Activated T-cell treated with anti-CD3 and anti-CD28 coated beads, Interleukin-2, amount 50 U/mL, for 24 hours (primary cell): ENCODE measurements at regions not wholly inside any gene's neighbourhood (a gene's known extent, or its start where the extent isn't known, plus 50 kb on each side); places are given as distances from the start of the nearest gene placed in this dataset.
"Not testable (repeated sequence)": the region's sequence is repeated elsewhere in the genome, so short reads cannot be mapped to it uniquely, and the experiment has no call there.

Source experiments
- DNase-seq: peaks from one replicate; pipeline ENCODE4 v3.0.0-alpha.2; 2020
- H3K27ac Mint-ChIP-seq: 2 replicates; pipeline ENCODE4 v1.8.0; 2020; ENCODE audit warnings: mild to moderate bottlenecking, mixed read lengths
- H3K27me3 Mint-ChIP-seq: 2 replicates; pipeline ENCODE4 v1.8.0; 2020; ENCODE audit warnings: mixed read lengths
- H3K36me3 Mint-ChIP-seq: 2 replicates; pipeline ENCODE4 v1.8.0; 2020; ENCODE audit warnings: low read depth, mixed read lengths
- H3K4me1 Mint-ChIP-seq: 2 replicates; pipeline ENCODE4 v1.8.0; 2020; ENCODE audit warnings: low read depth, mixed read lengths
- H3K4me3 Mint-ChIP-seq: 2 replicates; pipeline ENCODE4 v1.8.0; 2020; ENCODE audit warnings: mild to moderate bottlenecking, moderate library complexity, mixed read lengths
- H3K9me3 Mint-ChIP-seq: 2 replicates; pipeline ENCODE4 v1.8.0; 2020; ENCODE audit warnings: mixed read lengths

GRCh38 chr15:89004726-89005030 is 83.6 kb upstream of the ABHD2 start:
- Mint-ChIP-seq H3K27ac (no peak overlapping the region), H3K9me3 (no peaks in the 10 kb centered on the region), H3K27me3 (no peaks in the 10 kb centered on the region), H3K36me3 (no peaks in the 10 kb centered on the region), H3K4me1 (no peaks in the 10 kb centered on the region), H3K4me3 (no peak overlapping the region)
- no peak for DNase-seq

DNA sequence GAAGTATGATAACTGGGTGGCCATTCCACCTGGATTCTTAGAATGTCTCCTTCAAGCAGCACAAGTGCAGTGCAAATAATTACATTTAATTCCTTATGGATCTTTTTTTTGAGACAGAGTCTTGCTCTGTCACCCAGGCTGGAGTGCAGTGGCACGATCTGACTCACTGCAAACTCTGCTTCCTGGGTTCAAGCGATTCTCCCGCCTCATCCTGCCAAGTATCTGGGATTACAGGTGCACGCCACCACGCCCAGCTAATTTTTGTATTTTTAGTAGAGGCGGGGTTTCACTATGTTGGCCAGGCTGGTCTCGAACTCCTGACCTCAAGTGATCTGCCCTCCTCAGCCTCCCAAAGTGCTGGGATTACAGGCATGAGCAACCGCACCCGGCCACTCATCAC is 80.7 kb upstream of the ABHD2 start:
- H3K36me3 Mint-ChIP-seq, H3K27me3 Mint-ChIP-seq, H3K4me3 Mint-ChIP-seq, H3K4me1 Mint-ChIP-seq, H3K27ac Mint-ChIP-seq, DNase-seq, H3K9me3 Mint-ChIP-seq: not testable (repeated sequence)

DNA sequence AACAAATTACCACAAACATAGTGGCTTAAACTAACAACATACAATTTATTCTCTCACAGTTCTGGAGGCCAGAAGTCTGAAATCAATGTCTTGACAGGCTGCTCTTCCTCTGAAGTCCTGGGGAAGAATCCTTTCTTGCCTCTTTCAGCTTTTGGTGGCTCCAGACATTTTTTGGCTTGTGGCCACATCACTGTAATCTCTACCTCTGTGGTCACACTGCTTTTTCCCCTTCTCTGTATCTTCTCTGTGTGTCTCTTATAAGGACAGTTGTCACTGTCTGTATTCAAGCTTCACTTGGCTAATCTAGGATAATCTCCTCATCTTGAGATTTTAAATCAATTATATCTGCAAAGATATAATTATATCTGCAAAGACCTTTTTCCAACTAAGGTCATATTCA is 80.3 kb upstream of the ABHD2 start:
- no peak overlapping the region for H3K27ac Mint-ChIP-seq
- no peaks in the 10 kb centered on the region for H3K36me3 Mint-ChIP-seq
- no peak overlapping the region for H3K4me3 Mint-ChIP-seq
- H3K9me3 Mint-ChIP-seq = no peaks in the 10 kb centered on the region
- no peak for DNase-seq
- H3K27me3 Mint-ChIP-seq = no peaks in the 10 kb centered on the region
- no peaks in the 10 kb centered on the region for H3K4me1 Mint-ChIP-seq

GRCh38 chr15:89009080-89009479 is 79.2 kb upstream of the ABHD2 start:
- H3K4me1 Mint-ChIP-seq = no peaks in the 10 kb centered on the region
- no peaks in the 10 kb centered on the region for H3K27me3 Mint-ChIP-seq
- DNase-seq = no peak
- no peaks in the 10 kb centered on the region for H3K36me3 Mint-ChIP-seq
- H3K27ac Mint-ChIP-seq = no peak overlapping the region
- H3K9me3 Mint-ChIP-seq = no peaks in the 10 kb centered on the region
- H3K4me3 Mint-ChIP-seq = no peak overlapping the region

- Mint-ChIP-seq H3K27me3 (peaks cover 4% of the 10 kb centered on the region), H3K4me1 (peaks cover 18% of the 10 kb centered on the region), H3K36me3 (no peaks in the 10 kb centered on the region), H3K4me3 (no peak overlapping the region), H3K9me3 (no peaks in the 10 kb centered on the region), H3K27ac (no peak overlapping the region)
- no peak for DNase-seq
These were observed 72.7 kb upstream of the ABHD2 start for GRCh38 chr15:89015412-89016097.

DNA sequence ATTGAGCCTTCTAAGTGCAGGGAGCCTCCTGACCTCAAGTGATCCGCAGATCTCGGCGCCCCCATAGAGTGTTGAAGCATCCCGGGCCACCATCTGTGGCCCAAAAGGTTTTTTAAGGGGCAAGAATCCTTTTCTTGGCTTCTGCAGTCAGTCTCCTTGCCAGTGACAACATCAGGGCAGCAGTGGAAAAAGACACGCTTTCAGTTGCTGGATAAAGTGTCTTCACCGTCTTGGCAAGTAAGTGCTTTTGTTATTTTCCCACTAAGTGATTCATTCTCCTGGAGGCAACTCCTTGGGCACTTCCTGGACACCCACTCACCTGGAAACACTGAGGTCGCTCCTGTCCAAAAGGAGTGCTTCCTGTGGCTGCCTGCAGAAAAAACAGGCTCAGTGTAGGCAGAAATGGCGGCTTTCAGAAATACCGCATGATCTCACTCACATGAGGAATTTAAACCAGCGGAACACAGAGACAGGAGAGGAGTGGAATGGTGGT is 71.7 kb upstream of the ABHD2 start:
- peaks cover 18% of the 10 kb centered on the region for H3K4me1 Mint-ChIP-seq
- H3K9me3 Mint-ChIP-seq = no peaks in the 10 kb centered on the region
- H3K4me3 Mint-ChIP-seq = no peak overlapping the region
- H3K36me3 Mint-ChIP-seq = no peaks in the 10 kb centered on the region
- DNase-seq = no peak
- peaks cover 4% of the 10 kb centered on the region for H3K27me3 Mint-ChIP-seq
- H3K27ac Mint-ChIP-seq = no peak overlapping the region

DNA sequence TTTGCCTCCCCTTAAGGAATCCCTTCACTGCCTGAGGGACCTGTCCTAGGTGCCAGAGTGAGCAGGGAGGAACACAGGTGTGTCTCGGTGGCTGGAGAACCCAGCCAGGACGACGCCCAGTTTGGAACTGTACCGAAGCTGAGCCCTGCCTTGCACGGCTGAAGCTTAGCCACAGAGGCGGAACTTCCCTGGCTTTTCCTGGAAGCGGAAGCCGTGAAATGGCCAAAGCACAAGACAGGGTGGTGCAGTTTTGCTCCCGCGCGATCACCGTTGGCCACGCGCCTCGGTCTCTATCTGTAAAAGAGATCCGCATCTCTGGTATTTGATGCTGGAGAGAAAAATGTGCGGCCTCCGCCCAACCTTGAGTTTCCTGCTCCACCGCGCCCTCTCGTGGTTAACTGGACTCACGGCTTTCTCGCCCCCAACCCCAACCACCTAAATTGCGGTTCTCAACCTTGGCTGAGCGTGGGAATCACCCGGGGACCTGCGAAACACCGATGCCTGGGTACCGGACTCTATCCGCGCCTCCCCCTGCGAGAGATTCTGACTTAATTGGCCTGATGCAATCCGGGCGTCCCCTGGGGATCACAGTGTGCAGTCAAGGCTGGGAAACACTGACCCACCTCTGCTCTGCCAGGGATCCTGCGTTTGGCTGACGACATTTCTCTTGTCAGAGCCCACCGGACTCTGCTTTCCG is 70.7 kb upstream of the ABHD2 start:
- Mint-ChIP-seq H3K36me3 (no peaks in the 10 kb centered on the region), H3K27me3 (peaks cover 7% of the 10 kb centered on the region), H3K9me3 (no peaks in the 10 kb centered on the region), H3K27ac (peak overlapping the region; percentile 50), H3K4me3 (peak overlapping the region; percentile 53), H3K4me1 (peaks cover 18% of the 10 kb centered on the region)
- DNase-seq = peak; percentile 89

- Mint-ChIP-seq H3K27me3 (peaks cover 7% of the 10 kb centered on the region), H3K27ac (no peak overlapping the region), H3K36me3 (no peaks in the 10 kb centered on the region), H3K4me1 (peaks cover 18% of the 10 kb centered on the region), H3K9me3 (no peaks in the 10 kb centered on the region), H3K4me3 (no peak overlapping the region)
- no peak for DNase-seq
These were observed 70.0 kb upstream of the ABHD2 start for GRCh38 chr15:89018207-89018606.

DNA sequence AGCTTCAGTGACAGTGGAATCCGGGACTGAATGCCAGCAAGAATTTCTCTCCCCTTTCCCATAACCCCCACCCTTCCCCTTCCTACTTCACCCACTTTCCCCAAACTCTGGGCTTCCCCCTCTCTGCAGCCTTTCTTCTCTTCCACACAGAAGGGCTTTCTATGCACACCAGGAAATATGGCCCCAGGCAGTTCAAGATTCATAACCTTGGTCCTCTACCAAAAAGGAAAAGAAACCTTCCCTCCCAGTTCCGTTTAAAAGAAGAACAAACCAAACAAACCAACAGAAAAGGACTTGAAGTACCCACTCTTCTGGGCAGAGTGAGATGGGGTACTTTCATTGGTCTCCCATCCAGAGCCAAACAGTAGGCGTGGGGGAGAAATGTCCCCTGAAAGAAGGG is 68.8 kb upstream of the ABHD2 start:
- Mint-ChIP-seq H3K9me3 (no peaks in the 10 kb centered on the region), H3K27ac (no peak overlapping the region), H3K27me3 (peaks cover 7% of the 10 kb centered on the region), H3K36me3 (no peaks in the 10 kb centered on the region), H3K4me1 (peaks cover 18% of the 10 kb centered on the region), H3K4me3 (no peak overlapping the region)
- DNase-seq = no peak

DNA sequence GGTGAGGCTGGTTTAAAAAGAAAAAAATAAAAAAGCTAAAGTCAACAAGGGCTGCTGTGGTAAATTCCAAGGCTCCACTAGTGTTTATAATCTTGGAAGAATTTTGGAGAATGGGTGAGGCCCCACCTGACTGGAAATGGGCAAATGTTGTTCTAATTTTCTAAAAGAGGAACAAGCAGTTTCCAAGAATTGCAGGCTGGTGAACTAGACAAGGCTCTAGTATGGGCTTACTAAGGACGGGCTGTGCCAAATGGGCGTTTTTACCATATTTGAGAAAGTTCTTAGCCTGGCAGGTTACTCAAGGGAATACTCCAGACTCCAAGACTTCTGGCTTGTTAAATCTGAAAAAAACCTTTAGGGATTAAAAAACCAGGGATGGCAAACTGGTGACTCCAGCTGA is 67.0 kb upstream of the ABHD2 start:
- H3K4me3 Mint-ChIP-seq = no peak overlapping the region
- H3K4me1 Mint-ChIP-seq = peaks cover 15% of the 10 kb centered on the region
- H3K27me3 Mint-ChIP-seq = peaks cover 3% of the 10 kb centered on the region
- H3K9me3 Mint-ChIP-seq = no peaks in the 10 kb centered on the region
- H3K27ac Mint-ChIP-seq = no peak overlapping the region
- H3K36me3 Mint-ChIP-seq = no peaks in the 10 kb centered on the region
- DNase-seq = no peak

DNA sequence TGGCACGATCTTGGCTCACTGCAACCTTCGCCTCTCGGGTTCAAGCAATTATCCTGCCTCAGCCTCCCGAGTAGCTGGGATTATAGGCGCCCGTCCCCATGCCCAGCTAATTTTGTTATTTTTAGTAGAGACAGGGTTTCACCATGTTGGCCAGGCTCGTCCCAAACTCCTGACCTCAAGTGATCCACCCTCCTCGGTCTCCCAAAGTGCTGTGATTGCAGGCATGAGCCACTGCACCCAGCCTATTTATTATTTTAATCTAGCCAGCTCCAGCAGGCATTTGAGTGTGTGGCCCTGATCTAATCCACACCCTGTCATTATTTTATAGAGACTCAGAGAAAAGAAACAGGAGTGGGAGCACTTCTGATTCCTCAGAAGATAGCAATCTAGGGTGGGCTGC is 66.4 kb upstream of the ABHD2 start:
- not testable (repeated sequence) for H3K9me3 Mint-ChIP-seq, H3K4me3 Mint-ChIP-seq, H3K27me3 Mint-ChIP-seq, H3K36me3 Mint-ChIP-seq, H3K27ac Mint-ChIP-seq, DNase-seq
- H3K4me1 Mint-ChIP-seq = peaks cover 11% of the 10 kb centered on the region

- Mint-ChIP-seq H3K4me3 (no peak overlapping the region), H3K9me3 (no peaks in the 10 kb centered on the region), H3K4me1 (no peaks in the 10 kb centered on the region), H3K27me3 (peaks cover 3% of the 10 kb centered on the region), H3K27ac (no peak overlapping the region), H3K36me3 (no peaks in the 10 kb centered on the region)
- DNase-seq = no peak
These were observed 64.8 kb upstream of the ABHD2 start for GRCh38 chr15:89023311-89023961.

DNA sequence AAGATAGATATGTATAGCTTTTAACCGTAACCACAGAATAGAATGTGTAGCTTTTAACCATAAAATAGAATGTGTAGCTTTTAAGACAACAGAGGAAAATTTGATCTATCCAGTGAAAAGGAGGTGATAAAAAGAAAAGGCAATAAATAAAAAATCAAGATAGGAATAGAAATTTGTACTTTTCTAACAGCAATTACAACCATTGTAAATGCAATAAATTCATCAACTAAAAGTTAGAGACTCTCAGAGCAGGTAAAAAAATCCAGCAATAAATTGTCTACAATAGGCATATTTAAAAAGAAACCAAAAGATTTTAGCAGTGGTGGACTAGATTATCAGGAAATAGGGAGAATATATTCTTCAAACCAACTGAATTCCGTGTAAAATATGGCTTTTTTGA is 63.8 kb upstream of the ABHD2 start:
- DNase-seq = no peak
- Mint-ChIP-seq H3K4me3 (no peak overlapping the region), H3K9me3 (no peaks in the 10 kb centered on the region), H3K27me3 (peaks cover 3% of the 10 kb centered on the region), H3K36me3 (no peaks in the 10 kb centered on the region), H3K4me1 (no peaks in the 10 kb centered on the region), H3K27ac (no peak overlapping the region)

- Mint-ChIP-seq H3K4me3 (no peak overlapping the region), H3K4me1 (peaks cover 5% of the 10 kb centered on the region), H3K27ac (no peak overlapping the region), H3K36me3 (no peaks in the 10 kb centered on the region), H3K27me3 (peaks cover 3% of the 10 kb centered on the region), H3K9me3 (no peaks in the 10 kb centered on the region)
- no peak for DNase-seq
These were observed 62.1 kb upstream of the ABHD2 start for GRCh38 chr15:89026167-89026566.

DNA sequence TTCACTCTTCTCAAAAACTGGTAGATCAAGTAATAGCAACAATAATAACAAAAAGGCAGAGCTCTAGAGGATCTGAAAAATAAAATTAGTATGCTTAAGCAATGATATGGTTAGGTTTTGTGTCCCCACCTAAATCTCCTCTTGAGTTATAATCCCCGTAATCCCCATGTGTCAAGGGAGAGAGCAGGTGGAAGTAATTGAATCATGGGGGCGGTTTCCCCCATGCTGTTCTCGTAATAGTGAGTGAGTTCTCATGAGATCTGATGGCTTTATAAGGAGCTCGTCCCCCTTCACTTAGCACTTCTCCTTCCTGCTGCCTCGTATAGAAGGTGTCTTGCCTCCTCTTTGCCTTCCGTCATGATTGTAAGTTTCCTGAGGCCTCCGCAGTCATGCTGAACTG is 60.2 kb upstream of the ABHD2 start:
- H3K4me1 Mint-ChIP-seq = peaks cover 5% of the 10 kb centered on the region
- H3K36me3 Mint-ChIP-seq = no peaks in the 10 kb centered on the region
- H3K27me3 Mint-ChIP-seq = no peaks in the 10 kb centered on the region
- no peak overlapping the region for H3K27ac Mint-ChIP-seq
- no peak overlapping the region for H3K4me3 Mint-ChIP-seq
- H3K9me3 Mint-ChIP-seq = no peaks in the 10 kb centered on the region
- DNase-seq = no peak
